HG02970 (cell line): ENCODE measurements at regions not wholly inside any gene's neighbourhood (a gene's known extent, or its start where the extent isn't known, plus 50 kb on each side); places are given as distances from the start of the nearest gene placed in this dataset.

Source experiments
- ATAC-seq: cut with Tn5 transposase; IDR thresholded peaks from one replicate; pipeline ENCODE4 v1.9.1; 2021; ENCODE audit warnings: mild to moderate bottlenecking, moderate library complexity, moderate number of reproducible peaks; ENCODE audit not compliant: unreplicated experiment, low FRiP score

GRCh38 chr4:178240891-178241290 lies 798.7 kb upstream of the AGA start:
- no peak for ATAC-seq

GRCh38 chr4:178241601-178242118 lies 799.4 kb upstream of the AGA start:
- no peak for ATAC-seq

- ATAC-seq, result no peak
These were observed 800.4 kb upstream of the AGA start for GRCh38 chr4:178242655-178243054.

GRCh38 chr4:178244785-178245184 lies 802.5 kb upstream of the AGA start:
- ATAC-seq, result no peak

- ATAC-seq, result no peak
These were observed 812.9 kb upstream of the AGA start for GRCh38 chr4:178255172-178255571.

GRCh38 chr4:178258603-178259002 lies 816.4 kb upstream of the AGA start:
- ATAC-seq, result no peak

GRCh38 chr4:178259566-178259965 lies 817.3 kb upstream of the AGA start:
- no peak for ATAC-seq

- no peak for ATAC-seq
These were observed 821.8 kb upstream of the AGA start for GRCh38 chr4:178264001-178264400.

- no peak for ATAC-seq
These were observed 829.1 kb upstream of the AGA start for GRCh38 chr4:178271386-178271785.

- ATAC-seq, result no peak
These were observed 830.9 kb upstream of the AGA start for GRCh38 chr4:178273168-178273567.

- no peak for ATAC-seq
These were observed 833.6 kb upstream of the AGA start for GRCh38 chr4:178275671-178276360.

GRCh38 chr4:178280362-178280761 lies 838.1 kb upstream of the AGA start:
- ATAC-seq, result no peak

GRCh38 chr4:178288462-178288861 lies 846.2 kb upstream of the AGA start:
- ATAC-seq, result no peak

- ATAC-seq, result no peak
These were observed 851.4 kb upstream of the AGA start for GRCh38 chr4:178293601-178294000.

GRCh38 chr4:178296669-178297068 lies 854.4 kb upstream of the AGA start:
- no peak for ATAC-seq

- ATAC-seq, result no peak
These were observed 864.3 kb upstream of the AGA start for GRCh38 chr4:178306565-178306964.

GRCh38 chr4:178309890-178310289 lies 867.7 kb upstream of the AGA start:
- no peak for ATAC-seq

- ATAC-seq, result no peak
These were observed 869.8 kb upstream of the AGA start for GRCh38 chr4:178311997-178312396.

- ATAC-seq, result no peak
These were observed 872.0 kb upstream of the AGA start for GRCh38 chr4:178314287-178314686.

GRCh38 chr4:178316211-178316610 lies 874.0 kb upstream of the AGA start:
- ATAC-seq, result no peak

GRCh38 chr4:178320003-178320402 lies 877.8 kb upstream of the AGA start:
- ATAC-seq, result no peak

GRCh38 chr4:178322524-178323183 lies 880.4 kb upstream of the AGA start:
- ATAC-seq, result no peak
